ENCODE measurements at regions not wholly inside any gene's neighbourhood (a gene's known extent, or its start where the extent isn't known, plus 50 kb on each side); places are given as distances from the start of the nearest gene placed in this dataset.

DNA sequence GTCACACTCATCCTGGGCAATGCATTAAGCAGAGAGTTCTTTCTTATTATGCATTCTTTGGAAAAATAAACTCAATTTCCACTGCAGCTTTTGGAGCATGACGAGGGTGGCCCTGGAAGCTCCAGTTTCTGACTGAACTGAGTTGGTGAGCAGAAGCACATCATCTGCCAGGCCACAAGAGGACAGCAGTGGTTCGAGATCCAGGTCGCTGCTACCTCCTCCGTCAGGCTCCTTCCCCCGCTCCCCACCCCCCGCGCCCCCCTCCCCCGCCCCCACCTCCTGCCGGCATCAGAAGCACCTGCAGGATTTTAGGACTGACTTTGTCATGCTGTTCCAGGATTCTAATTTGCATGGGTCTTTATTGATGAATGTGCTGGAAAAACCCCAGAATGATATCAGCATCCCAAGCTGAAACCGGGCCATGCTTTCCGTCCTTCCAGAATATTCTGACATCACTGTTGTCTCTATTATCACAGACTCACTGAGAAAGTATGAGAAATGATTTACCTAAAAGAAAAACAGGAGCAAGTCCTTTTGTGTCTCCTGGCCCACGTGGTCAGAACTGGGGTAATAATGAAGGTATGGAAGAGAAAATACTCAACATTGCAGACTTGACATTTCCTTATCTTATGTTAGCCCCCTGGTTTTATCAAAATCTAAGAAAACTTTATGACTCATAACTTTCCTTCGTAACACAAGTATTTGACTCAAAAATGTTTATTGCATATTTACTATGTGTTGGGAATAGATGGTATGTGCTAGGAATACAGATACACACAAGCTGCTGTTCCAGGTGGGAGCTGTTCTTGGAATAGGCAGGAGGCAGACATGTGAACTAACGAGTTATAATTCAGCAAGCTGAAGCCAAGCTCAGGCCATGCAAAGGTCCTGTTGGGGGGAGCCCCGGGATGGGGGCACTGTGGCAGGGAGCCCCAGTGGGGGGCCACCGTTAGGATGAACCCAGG lies 220.2 kb upstream of the EXOC2 start:
- Histone ChIP-seq H3K27me3 (replicated peaks; ENCODE audit: control insufficient read depth, insufficient read depth, low read length) (no peaks in the 10 kb centered on the region), H3K4me3 (replicated peaks; ENCODE audit: low read depth, low read length) (no peak overlapping the region), H3K36me3 (ENCODE audit: control insufficient read depth, insufficient read depth, low read length) (no peaks in the 10 kb centered on the region)
- TF ChIP-seq, protein P1, sequence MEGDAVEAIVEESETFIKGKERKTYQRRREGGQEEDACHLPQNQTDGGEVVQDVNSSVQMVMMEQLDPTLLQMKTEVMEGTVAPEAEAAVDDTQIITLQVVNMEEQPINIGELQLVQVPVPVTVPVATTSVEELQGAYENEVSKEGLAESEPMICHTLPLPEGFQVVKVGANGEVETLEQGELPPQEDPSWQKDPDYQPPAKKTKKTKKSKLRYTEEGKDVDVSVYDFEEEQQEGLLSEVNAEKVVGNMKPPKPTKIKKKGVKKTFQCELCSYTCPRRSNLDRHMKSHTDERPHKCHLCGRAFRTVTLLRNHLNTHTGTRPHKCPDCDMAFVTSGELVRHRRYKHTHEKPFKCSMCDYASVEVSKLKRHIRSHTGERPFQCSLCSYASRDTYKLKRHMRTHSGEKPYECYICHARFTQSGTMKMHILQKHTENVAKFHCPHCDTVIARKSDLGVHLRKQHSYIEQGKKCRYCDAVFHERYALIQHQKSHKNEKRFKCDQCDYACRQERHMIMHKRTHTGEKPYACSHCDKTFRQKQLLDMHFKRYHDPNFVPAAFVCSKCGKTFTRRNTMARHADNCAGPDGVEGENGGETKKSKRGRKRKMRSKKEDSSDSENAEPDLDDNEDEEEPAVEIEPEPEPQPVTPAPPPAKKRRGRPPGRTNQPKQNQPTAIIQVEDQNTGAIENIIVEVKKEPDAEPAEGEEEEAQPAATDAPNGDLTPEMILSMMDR (IDR thresholded peaks at IDR 0.05; ENCODE audit: insufficient read depth, low read length, poor library complexity, severe bottlenecking) = peak; percentile 57
- no peak for DNase-seq (ENCODE audit: extremely low read depth, insufficient read length)

DNA sequence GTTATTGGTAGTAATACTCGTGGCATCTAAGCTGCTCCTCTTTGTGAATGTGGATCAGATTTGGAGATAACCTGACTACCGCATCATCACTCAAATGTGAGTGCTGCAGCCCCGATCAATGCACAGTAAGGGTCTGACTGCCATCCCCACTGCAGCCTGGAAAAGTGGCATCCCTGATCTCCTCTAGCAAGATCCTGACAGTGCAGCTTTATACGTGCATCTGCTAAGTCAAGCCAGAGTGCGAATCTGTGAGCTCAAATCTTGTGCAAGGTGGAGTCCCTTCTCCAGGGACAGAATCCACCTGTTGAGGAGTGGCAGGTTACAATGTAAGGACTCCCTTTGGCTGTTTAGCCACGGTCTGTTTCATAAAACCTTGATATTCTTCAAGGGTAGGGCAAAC lies 215.0 kb upstream of the EXOC2 start:
- TF ChIP-seq, protein P1 (IDR thresholded peaks at IDR 0.05; ENCODE audit: insufficient read depth, low read length, poor library complexity, severe bottlenecking) = no peak

DNA sequence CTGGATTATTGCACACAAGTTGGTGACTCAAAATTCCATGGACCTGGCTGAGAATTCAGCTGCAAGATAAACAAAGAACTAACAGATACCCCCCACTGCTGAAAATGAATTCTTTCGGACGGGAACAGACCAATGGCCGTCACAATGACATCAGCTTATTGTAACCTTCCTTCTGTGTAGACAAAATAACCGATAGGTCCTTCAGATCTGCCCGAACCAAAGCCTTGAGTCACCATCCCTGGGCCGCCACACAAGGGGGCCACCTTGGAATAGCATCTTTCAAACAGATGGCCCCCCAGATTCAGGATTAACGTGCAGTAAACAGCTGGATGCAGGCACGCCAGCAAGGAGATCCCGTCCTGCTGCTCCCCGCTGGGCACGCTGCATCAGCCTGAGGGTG lies 214.0 kb upstream of the EXOC2 start:
- no peak for DNase-seq (ENCODE audit: extremely low read depth, insufficient read length)
- TF ChIP-seq, protein P1 (IDR thresholded peaks at IDR 0.05; ENCODE audit: insufficient read depth, low read length, poor library complexity, severe bottlenecking) = no peak
- Histone ChIP-seq H3K27me3 (replicated peaks; ENCODE audit: control insufficient read depth, insufficient read depth, low read length) (no peaks in the 10 kb centered on the region), H3K4me3 (replicated peaks; ENCODE audit: low read depth, low read length) (no peak overlapping the region), H3K36me3 (ENCODE audit: control insufficient read depth, insufficient read depth, low read length) (no peaks in the 10 kb centered on the region)

More for the DNA sequence above, 215.0 kb upstream of the EXOC2 start:
- H3K27me3 ChIP-seq (replicated peaks; ENCODE audit: control insufficient read depth, insufficient read depth, low read length) = no peaks in the 10 kb centered on the region
- H3K4me3 ChIP-seq (replicated peaks; ENCODE audit: low read depth, low read length) = no peak overlapping the region
- no peaks in the 10 kb centered on the region for H3K36me3 ChIP-seq (ENCODE audit: control insufficient read depth, insufficient read depth, low read length)
- no peak for DNase-seq (ENCODE audit: extremely low read depth, insufficient read length)

DNA sequence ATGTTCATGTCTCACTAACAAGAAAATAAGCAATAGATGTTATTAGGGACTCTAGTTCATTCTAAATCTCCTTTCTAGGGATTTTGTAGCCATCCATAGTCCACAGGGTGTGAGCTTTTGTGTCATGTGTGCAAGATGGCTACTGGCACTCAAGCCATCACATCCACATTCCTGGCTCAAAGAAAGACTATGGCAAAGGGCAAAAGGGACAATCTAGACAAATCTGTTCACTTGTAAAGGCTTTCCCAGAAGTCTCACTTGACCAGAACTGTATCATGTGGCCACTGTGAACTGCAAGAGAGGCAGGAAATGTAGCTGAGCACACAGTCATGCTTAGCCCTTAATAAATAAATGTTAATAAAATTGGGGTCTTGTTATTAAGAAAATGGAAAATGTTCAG lies 212.6 kb upstream of the EXOC2 start:
- no peak overlapping the region for H3K4me3 ChIP-seq (replicated peaks; ENCODE audit: low read depth, low read length)
- TF ChIP-seq, protein P1 (IDR thresholded peaks at IDR 0.05; ENCODE audit: insufficient read depth, low read length, poor library complexity, severe bottlenecking) = no peak
- DNase-seq (ENCODE audit: extremely low read depth, insufficient read length) = no peak
- H3K27me3 ChIP-seq (replicated peaks; ENCODE audit: control insufficient read depth, insufficient read depth, low read length) = no peaks in the 10 kb centered on the region
- no peaks in the 10 kb centered on the region for H3K36me3 ChIP-seq (ENCODE audit: control insufficient read depth, insufficient read depth, low read length)

DNA sequence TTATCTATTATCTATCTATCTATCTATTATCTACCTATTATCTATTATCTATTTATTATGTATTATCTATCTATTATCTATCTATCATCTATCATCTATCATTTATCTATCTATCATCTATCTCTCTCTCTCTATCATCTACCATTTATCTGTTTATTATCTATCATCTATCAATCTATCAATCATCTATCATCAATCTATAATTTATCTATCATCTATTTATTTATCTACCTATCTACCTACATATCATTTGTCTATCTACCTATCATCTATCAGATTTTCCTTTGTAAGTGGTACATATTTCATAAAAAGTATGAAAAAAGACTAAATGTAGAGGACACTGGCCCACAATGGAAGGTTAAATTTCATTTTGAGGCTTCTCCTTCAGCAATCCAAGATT lies 212.1 kb upstream of the EXOC2 start:
- TF ChIP-seq, protein P1 (IDR thresholded peaks at IDR 0.05; ENCODE audit: insufficient read depth, low read length, poor library complexity, severe bottlenecking) = no peak
- H3K36me3 ChIP-seq (ENCODE audit: control insufficient read depth, insufficient read depth, low read length) = no peaks in the 10 kb centered on the region

More for the DNA sequence above, 212.1 kb upstream of the EXOC2 start:
- Histone ChIP-seq H3K4me3 (replicated peaks; ENCODE audit: low read depth, low read length) (no peak overlapping the region), H3K27me3 (replicated peaks; ENCODE audit: control insufficient read depth, insufficient read depth, low read length) (no peaks in the 10 kb centered on the region)
- no peak for DNase-seq (ENCODE audit: extremely low read depth, insufficient read length)
